Smooth muscle cell (in vitro differentiated cells): ENCODE measurements at regions not wholly inside any gene's neighbourhood (a gene's known extent, or its start where the extent isn't known, plus 50 kb on each side); places are given as distances from the start of the nearest gene placed in this dataset.

ENCODE experiments used
- DNase-seq: peaks from one replicate; lab custom pipeline; 2025; ENCODE audit not compliant: unreplicated experiment; lab: John Stamatoyannopoulos, UW
- H2AFZ ChIP-seq: fragments of 200-600 bp; sonication (generic); 2 replicates; pipeline ENCODE4 v1.6.0; 2016; ENCODE audit warnings: antibody characterized with exemption, low read depth, mild to moderate bottlenecking
- H3F3A ChIP-seq: fragments of 200-600 bp; sonication (generic); 2 replicates; pipeline ENCODE4 v1.6.0; 2017; ENCODE audit warnings: antibody characterized with exemption, low read depth
- H3K27ac ChIP-seq: fragments of 200-600 bp; sonication (generic); 2 replicates; pipeline ENCODE4 v1.5.1; 2016; ENCODE audit warnings: low read depth, mild to moderate bottlenecking
- H3K27me3 ChIP-seq: fragments of 200-600 bp; sonication (generic); 2 replicates; pipeline ENCODE4 v1.6.1; 2016; ENCODE audit warnings: low read depth, mild to moderate bottlenecking
- H3K36me3 ChIP-seq: fragments of 200-600 bp; sonication (generic); 2 replicates; pipeline ENCODE4 v1.5.1; 2016; ENCODE audit warnings: low read depth
- H3K4me1 ChIP-seq: fragments of 200-600 bp; sonication (generic); 2 replicates; pipeline ENCODE4 v1.5.1; 2016; ENCODE audit warnings: low read depth
- H3K4me2 ChIP-seq: fragments of 200-600 bp; sonication (generic); 2 replicates; pipeline ENCODE4 v1.6.0; 2016; ENCODE audit warnings: mild to moderate bottlenecking
- H3K4me3 ChIP-seq: fragments of 200-600 bp; sonication (generic); 2 replicates; pipeline ENCODE4 v1.5.1; 2016; ENCODE audit warnings: mild to moderate bottlenecking
- H3K79me2 ChIP-seq: fragments of 200-600 bp; sonication (generic); 2 replicates; pipeline ENCODE4 v1.6.0; 2016; ENCODE audit warnings: low read depth, mild to moderate bottlenecking
- H3K9ac ChIP-seq: fragments of 200-600 bp; sonication (generic); 2 replicates; pipeline ENCODE4 v1.6.0; 2016; ENCODE audit warnings: low read depth
- H3K9me3 ChIP-seq: fragments of 200-600 bp; sonication (generic); replicated peaks from 2 replicates; pipeline ENCODE4 v1.5.1; 2016; ENCODE audit warnings: low read depth
- H4K20me1 ChIP-seq: fragments of 200-600 bp; sonication (generic); 2 replicates; pipeline ENCODE4 v1.6.0; 2016; ENCODE audit warnings: low read depth
- WGBS: methylation state at CpG from one replicate; pipeline ENCODE4 v1.1.7; 2016; ENCODE audit warnings: low lambda C conversion rate; 5-methylcytosine and 5-hydroxymethylcytosine counted together
- TF ChIP-seq, protein P1 (sequence below): fragments of 200-600 bp; sonication (generic); IDR thresholded peaks from 2 replicates; pipeline ENCODE4 v1.5.1; 2017; ENCODE audit warnings: borderline replicate concordance, mild to moderate bottlenecking, antibody characterized with exemption; ENCODE audit not compliant: insufficient read depth, poor library complexity, severe bottlenecking

DNA sequence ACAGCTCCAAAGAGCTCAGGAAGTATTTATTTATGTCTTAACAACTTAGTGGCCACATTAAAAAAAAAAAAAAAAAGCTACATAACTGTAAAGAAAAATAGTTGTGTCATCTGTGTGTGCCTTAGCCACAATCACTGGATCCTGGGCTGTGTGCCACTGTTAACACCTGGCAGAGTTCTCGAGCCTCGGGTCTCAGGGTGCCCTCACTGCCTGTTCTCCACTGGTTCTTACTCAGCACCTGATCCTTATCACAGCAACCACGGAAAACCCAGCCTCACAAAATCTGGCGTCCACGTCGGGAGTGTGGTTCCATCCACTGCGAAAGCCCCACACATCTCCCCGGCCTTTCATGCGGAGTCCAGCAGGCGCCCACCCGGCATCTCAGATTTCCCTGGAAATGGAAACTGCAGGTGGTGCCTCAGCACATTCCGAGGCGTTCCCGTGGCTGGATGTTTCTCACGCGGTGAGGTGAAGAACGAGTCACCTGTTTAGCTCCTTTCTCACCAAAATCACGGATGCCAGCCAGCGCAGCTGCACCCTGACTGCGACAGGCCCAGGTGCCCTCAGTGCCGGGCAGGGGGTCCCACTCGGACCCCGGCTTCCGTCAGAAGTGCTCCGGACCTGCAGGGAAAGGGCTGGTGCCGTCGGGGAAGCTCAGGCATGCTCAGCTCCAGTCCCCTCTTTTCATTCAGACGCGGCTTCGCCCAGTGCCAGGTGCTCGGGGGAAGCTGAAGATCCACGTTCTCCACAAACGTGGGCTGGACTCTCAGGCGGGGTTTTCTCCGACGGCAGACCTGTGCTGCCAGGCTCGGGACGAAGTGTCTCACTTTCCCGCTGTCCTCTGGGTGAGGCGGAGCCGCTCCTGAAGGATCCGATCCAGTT, 198.7 kb upstream of the SALL3 start:
- Histone ChIP-seq H3K9me3 (no peaks in the 10 kb centered on the region), H3K27ac (no peak overlapping the region), H3K9ac (no peak overlapping the region), H2AFZ (no peak overlapping the region), H4K20me1 (no peaks in the 10 kb centered on the region), H3K36me3 (no peaks in the 10 kb centered on the region), H3K27me3 (no peaks in the 10 kb centered on the region), H3K4me3 (no peak overlapping the region), H3K4me1 (no peaks in the 10 kb centered on the region), H3K79me2 (no peaks in the 10 kb centered on the region), H3K4me2 (no peak overlapping the region), H3F3A (no peaks in the 10 kb centered on the region)
- no peak for DNase-seq
- 88% methylated on average over 42 of the region's 42 CpGs for WGBS
- TF ChIP-seq, protein P1, sequence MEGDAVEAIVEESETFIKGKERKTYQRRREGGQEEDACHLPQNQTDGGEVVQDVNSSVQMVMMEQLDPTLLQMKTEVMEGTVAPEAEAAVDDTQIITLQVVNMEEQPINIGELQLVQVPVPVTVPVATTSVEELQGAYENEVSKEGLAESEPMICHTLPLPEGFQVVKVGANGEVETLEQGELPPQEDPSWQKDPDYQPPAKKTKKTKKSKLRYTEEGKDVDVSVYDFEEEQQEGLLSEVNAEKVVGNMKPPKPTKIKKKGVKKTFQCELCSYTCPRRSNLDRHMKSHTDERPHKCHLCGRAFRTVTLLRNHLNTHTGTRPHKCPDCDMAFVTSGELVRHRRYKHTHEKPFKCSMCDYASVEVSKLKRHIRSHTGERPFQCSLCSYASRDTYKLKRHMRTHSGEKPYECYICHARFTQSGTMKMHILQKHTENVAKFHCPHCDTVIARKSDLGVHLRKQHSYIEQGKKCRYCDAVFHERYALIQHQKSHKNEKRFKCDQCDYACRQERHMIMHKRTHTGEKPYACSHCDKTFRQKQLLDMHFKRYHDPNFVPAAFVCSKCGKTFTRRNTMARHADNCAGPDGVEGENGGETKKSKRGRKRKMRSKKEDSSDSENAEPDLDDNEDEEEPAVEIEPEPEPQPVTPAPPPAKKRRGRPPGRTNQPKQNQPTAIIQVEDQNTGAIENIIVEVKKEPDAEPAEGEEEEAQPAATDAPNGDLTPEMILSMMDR: no peak

DNA sequence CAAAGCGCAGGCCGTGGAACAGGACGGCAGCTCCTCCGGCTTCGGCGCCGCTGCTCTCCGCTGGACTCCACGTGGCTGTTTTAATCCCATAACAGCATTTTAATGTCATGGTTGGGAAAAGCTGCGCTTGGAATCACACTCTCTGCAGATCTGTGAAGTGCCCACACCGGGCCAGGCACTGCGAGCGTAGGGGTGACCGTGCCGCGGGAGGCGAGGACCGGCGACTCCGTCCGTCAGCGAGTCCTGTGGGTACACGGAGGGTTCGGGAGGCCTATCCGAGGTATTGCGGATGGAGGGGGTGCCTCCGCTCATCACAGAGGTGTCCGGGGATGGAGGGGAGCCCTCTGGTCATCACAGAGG, 198.0 kb upstream of the SALL3 start:
- no peak overlapping the region for H3K4me3 ChIP-seq
- no peak for DNase-seq
- H3K36me3 ChIP-seq: no peaks in the 10 kb centered on the region
- no peak overlapping the region for H3K9ac ChIP-seq
- no peaks in the 10 kb centered on the region for H3K9me3 ChIP-seq
- no peaks in the 10 kb centered on the region for H3K79me2 ChIP-seq
- no peaks in the 10 kb centered on the region for H3F3A ChIP-seq
- no peaks in the 10 kb centered on the region for H4K20me1 ChIP-seq
- WGBS: 92% methylated on average over 28 of the region's 28 CpGs
- H3K27me3 ChIP-seq: no peaks in the 10 kb centered on the region
- H3K27ac ChIP-seq: no peak overlapping the region
- H3K4me2 ChIP-seq: no peak overlapping the region
- H2AFZ ChIP-seq: no peak overlapping the region
- TF ChIP-seq, protein P1: no peak
- H3K4me1 ChIP-seq: no peaks in the 10 kb centered on the region

DNA sequence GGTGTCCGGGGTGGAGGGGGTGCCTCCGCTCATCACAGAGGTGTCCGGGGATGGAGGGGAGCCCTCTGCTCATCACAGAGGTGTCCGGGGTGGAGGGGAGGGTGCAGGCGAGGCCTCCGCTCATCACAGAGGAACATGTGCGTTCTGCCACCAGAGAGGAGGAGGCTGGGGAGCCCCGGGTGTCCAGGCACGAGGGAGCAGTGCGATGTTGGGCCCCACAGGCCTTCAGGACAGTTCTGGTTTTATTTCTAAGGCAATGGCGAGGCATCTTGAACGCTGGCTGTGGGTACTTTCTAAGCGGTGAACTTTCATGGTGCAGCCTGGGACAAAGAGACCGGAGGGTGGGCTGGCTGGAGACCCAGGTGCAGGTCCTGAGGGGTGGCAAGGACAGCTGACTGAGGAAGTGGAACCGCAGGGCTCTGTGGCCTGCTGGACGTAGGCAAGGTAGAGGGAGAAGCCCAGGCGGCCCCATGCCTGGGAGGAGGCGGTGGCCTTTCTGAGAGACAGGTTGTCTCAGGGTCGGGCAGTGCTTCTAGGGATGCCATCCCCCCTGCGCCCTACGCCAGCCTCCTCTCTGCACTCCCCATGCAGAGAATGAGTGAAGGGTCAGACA, 196.6 kb upstream of the SALL3 start:
- DNase-seq: no peak
- no peaks in the 10 kb centered on the region for H4K20me1 ChIP-seq
- no peaks in the 10 kb centered on the region for H3K9me3 ChIP-seq
- H3K4me3 ChIP-seq: no peak overlapping the region
- H3K79me2 ChIP-seq: no peaks in the 10 kb centered on the region
- WGBS: 92% methylated on average over 16 of the region's 21 CpGs
- H3K36me3 ChIP-seq: no peaks in the 10 kb centered on the region
- TF ChIP-seq, protein P1: no peak
- no peak overlapping the region for H3K27ac ChIP-seq
- H3K9ac ChIP-seq: no peak overlapping the region
- no peak overlapping the region for H3K4me2 ChIP-seq
- no peaks in the 10 kb centered on the region for H3F3A ChIP-seq
- no peaks in the 10 kb centered on the region for H3K27me3 ChIP-seq
- H3K4me1 ChIP-seq: no peaks in the 10 kb centered on the region
- H2AFZ ChIP-seq: no peak overlapping the region
